Fibroblast of peridontal ligament (primary cell): ENCODE measurements at regions not wholly inside any gene's neighbourhood (a gene's known extent, or its start where the extent isn't known, plus 50 kb on each side); places are given as distances from the start of the nearest gene placed in this dataset.

Experiments
- DNase-seq: peaks from one replicate; pipeline ENCODE4 v3.0.0-alpha.2; 2010; ENCODE audit errors: extremely low read depth

- DNase-seq, result peak; percentile 55
These were observed 72.6 kb upstream of the STXBP5 start for GRCh38 chr6:147131532-147132128.

- DNase-seq, result peak; percentile 79
These were observed 71.3 kb upstream of the STXBP5 start for GRCh38 chr6:147132889-147133288.

DNA sequence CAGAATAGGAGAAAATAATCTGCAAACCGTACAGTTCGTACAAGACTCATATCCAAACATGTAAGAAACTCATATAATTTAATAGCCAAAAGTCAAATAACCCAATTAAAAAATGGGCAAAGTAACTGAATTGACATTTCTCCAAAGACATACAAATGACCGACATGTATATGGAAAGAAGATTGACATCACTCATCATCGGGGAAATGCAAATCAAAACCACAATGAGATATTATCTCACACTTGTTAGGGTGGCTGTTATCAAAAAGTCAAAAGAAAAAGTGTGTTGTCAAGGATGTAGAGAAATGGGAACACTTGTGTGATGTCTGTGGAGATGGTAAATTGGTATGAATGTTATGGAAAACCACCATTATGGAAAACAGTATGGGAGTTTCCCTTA lies 70.5 kb upstream of the STXBP5 start:
- no peak for DNase-seq

DNA sequence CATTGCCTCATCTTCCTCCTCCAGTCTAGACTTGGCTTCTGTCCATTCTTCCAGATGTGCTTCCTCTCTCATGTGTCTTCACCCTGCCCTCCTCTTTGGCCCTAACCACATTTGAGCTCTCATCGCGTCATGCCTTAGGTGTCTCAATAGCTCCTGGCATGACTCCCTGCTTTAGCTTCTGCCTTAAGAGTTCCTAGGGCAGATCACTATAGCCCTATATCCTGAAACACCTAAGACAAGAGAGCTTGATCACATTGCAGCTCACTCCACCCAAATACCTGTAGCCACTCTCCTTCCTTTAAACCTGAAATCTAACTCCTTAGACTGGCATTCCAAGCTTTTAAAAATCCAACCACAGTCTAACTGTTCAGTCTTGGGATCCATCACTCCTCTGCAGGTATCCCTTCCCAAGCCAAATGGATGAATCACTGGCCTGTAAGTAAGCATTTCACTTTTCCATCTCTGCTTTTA lies 69.0 kb upstream of the STXBP5 start:
- DNase-seq, result peak; percentile 83

DNA sequence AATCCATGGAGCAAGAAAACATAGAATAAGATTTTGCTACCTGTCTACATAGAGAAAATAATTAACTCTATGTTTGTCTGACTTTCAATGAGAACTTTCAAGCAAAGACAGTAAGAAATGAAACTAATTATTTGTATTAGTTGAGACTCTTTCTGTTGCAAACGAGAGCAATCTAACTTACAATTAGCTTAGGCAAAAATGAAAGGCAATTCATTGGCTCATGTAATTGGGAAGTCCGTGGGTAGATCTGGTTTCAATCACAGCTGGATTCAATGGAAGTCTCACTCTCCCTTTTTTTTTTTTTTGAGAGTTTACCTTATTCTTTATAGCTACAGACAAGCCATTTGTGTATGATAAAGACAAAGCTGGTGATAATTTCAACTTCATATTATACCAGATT lies 68.2 kb upstream of the STXBP5 start:
- DNase-seq, result peak; percentile 57

GRCh38 chr6:147137986-147138385 lies 66.2 kb upstream of the STXBP5 start:
- DNase-seq, result no peak

- no peak for DNase-seq
These were observed 65.4 kb upstream of the STXBP5 start for GRCh38 chr6:147138835-147139234.

GRCh38 chr6:147141711-147142308 lies 62.4 kb upstream of the STXBP5 start:
- DNase-seq, result peak; percentile 44

DNA sequence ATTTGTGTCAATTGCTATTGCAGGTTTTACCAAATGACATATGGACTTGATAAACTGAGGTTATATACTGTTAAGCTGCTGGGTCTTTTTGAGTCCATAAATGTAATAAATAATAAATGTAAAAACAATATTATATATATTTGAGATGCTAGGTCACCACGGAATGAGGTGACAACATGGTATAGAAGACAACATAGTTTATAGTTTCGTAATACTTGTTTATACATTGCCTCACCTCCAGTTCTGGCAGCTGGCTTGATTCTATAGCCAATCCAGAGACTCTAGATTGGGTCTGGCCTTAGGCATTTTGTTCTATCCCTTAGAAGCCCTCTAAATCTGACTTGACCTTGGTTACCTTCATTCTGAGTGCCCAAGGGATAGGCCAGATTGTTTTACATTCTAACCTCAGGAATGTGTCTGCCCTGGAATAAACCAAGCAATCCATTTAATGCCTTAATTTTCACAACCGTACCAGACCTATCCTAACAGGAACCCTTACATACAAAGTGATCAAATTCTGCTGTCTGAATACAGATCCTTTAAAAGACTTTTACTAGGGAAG lies 61.5 kb upstream of the STXBP5 start:
- DNase-seq, result peak; percentile 56

- DNase-seq, result no peak
These were observed 55.1 kb upstream of the STXBP5 start for GRCh38 chr6:147149092-147149491.

DNA sequence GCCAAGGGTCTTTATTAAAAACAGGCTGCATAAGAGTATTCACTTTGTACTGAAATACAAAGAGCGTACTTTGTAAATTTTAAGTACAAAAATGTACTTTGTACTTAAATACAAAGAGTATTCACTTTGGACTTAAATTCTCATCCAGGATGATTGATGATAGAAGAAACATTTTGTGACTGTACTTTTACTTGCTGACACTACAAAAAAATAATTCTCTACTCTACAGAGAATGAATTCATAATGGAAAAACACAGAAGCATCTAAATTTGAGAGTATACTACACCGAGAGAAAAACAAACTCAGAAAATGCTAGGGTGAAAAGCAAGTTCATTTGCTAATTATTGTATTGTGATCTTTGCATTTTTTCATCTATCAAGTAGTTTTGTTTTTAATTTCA lies 54.4 kb upstream of the STXBP5 start:
- DNase-seq, result no peak

DNA sequence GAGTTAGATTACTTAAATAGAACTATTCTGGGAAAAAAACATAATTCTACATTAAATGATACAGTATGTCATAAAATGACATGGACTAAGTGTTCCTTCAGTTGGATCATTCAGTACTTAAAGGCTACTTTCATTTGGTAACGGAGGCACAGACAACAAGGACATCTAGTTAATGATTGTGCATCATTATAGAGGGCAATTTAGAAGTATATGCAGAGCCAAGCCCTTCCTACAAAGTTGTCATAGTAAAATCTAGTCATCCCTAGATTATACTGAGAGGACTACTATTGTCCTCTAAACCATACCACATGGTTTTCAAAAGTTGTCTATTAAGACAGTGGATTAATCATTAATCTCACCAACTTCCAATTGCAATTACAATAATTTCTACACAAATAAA lies 53.9 kb upstream of the STXBP5 start:
- DNase-seq, result no peak
